GM12878 (cell line): ENCODE measurements at regions not wholly inside any gene's neighbourhood (a gene's known extent, or its start where the extent isn't known, plus 50 kb on each side); places are given as distances from the start of the nearest gene placed in this dataset.
"Not testable (repeated sequence)": the region's sequence is repeated elsewhere in the genome, so short reads cannot be mapped to it uniquely, and the experiment has no call there.

Source experiments
- ATAC-seq: fragments of 200-7000 bp; cut with Tn5 transposase; 3 replicates; pipeline ENCODE4 v1.9.1; 2020; ENCODE audit warnings: mild to moderate bottlenecking, moderate library complexity
- BruUV-seq: library from RNA; stranded (reverse); fragments of 400-500 nt; replicated peaks from 2 replicates; lab custom pipeline; 2021; lab: Mats Ljungman, UMichigan
- CTCF ChIA-PET: fragments of 300-600 bp; sonication (Branson Sonifier 250); formaldehyde crosslinking; extraction: SDS; loops from one replicate; lab custom pipeline; 2021; ENCODE audit warnings: inconsistent platforms; lab: Yijun Ruan, JAX
- POLR2A ChIA-PET: fragments of 350-600 bp; formaldehyde crosslinking; extraction: SDS; loops from one replicate; lab custom pipeline; 2021; ENCODE audit warnings: inconsistent platforms; lab: Charles Lee
- RAD21 ChIA-PET: fragments of 300-600 bp; sonication (Branson Sonifier 250); formaldehyde crosslinking; loops from one replicate; lab custom pipeline; 2023; ENCODE audit warnings: antibody characterized with exemption; ENCODE audit not compliant: unreplicated experiment; lab: Charles Lee
- SMC1A ChIA-PET: fragments of 300-600 bp; sonication (Branson Sonifier 250); formaldehyde crosslinking; loops from one replicate; lab custom pipeline; 2023; ENCODE audit not compliant: unreplicated experiment, uncharacterized antibody; lab: Charles Lee
- DNase-seq: peaks from one replicate; pipeline ENCODE4 v3.0.0-alpha.2; 2011; ENCODE audit warnings: low read depth, low spot score
- FAIRE-seq: peaks from 3 replicates; lab custom pipeline; 2011; peaks lifted over from hg19 to GRCh38; lab: Jason Lieb, UNC
- H2AFZ ChIP-seq: 2 replicates; pipeline ENCODE4 v1.6.0; 2011; ENCODE audit warnings: low read depth, low read length, control low read depth; ENCODE audit not compliant: control insufficient read depth
- H3K27ac ChIP-seq: 2 replicates; pipeline ENCODE4 v1.5.1; 2011; ENCODE audit warnings: control low read depth; ENCODE audit not compliant: control insufficient read depth, insufficient read depth
- H3K27me3 ChIP-seq, 2 experiments: replicated peaks in 1 of 2; 2 replicates each; pipeline versions ENCODE4 v1.6.0 to v1.6.1; 2011; ENCODE audit warnings: low read length in 1 of 2; ENCODE audit not compliant: control insufficient read depth in 2 of 2, insufficient read depth in 2 of 2
- H3K36me3 ChIP-seq, 2 experiments: 2 replicates each; pipeline ENCODE4 v1.5.1; 2011; ENCODE audit warnings: low read length in 1 of 2; ENCODE audit not compliant: control insufficient read depth in 2 of 2, insufficient read depth in 2 of 2
- H3K4me1 ChIP-seq: 2 replicates; pipeline ENCODE4 v1.6.1; 2011; ENCODE audit warnings: mild to moderate bottlenecking, low read length, moderate library complexity, mixed read lengths; ENCODE audit not compliant: control insufficient read depth, insufficient read depth
- H3K4me2 ChIP-seq: 2 replicates; pipeline ENCODE4 v1.6.0; 2011; ENCODE audit warnings: control low read depth; ENCODE audit not compliant: control insufficient read depth, insufficient read depth
- H3K4me3 ChIP-seq: fragments of 200-600 bp; sonication (generic); 2 replicates; pipeline ENCODE4 v1.5.1; 2016
- H3K79me2 ChIP-seq: 2 replicates; pipeline ENCODE4 v1.6.0; 2011; ENCODE audit warnings: low read length; ENCODE audit not compliant: control insufficient read depth, insufficient read depth
- H3K9ac ChIP-seq: 2 replicates; pipeline ENCODE4 v1.8.0; 2011; ENCODE audit warnings: low read length, control low read depth, mixed read lengths; ENCODE audit not compliant: control insufficient read depth, insufficient read depth
- H3K9me3 ChIP-seq: replicated peaks from 3 replicates; pipeline ENCODE4 v1.5.1; 2011; ENCODE audit warnings: mild to moderate bottlenecking, low read length; ENCODE audit not compliant: control insufficient read depth, insufficient read depth
- H4K20me1 ChIP-seq: 2 replicates; pipeline ENCODE4 v1.6.0; 2011; ENCODE audit not compliant: control insufficient read depth, insufficient read depth
- BCLAF1 ChIP-seq: fragments of 450-650 bp; IDR thresholded peaks from 2 replicates; pipeline ENCODE4 v1.6.1; 2017; ENCODE audit warnings: antibody characterized with exemption, mild to moderate bottlenecking, moderate library complexity
- HCFC1 ChIP-seq: fragments of 150-350 bp; IDR thresholded peaks from 2 replicates; pipeline ENCODE4 v1.6.1; 2014; ENCODE audit warnings: low read length
- RBBP5 ChIP-seq: fragments of 200-600 bp; sonication (generic); conservative IDR thresholded peaks from 2 replicates; pipeline ENCODE4 v1.6.1; 2016
- REST ChIP-seq: IDR thresholded peaks from 2 replicates; pipeline ENCODE4 v1.6.1; 2012; ENCODE audit warnings: mild to moderate bottlenecking, low read depth, low read length
- SMAD5 ChIP-seq: IDR thresholded peaks from 2 replicates; pipeline ENCODE4 v1.6.1; 2016; ENCODE audit warnings: antibody characterized with exemption, low read depth
- WGBS: methylation state at CpG from one replicate; pipeline ENCODE4 v1.1.6; 2016; ENCODE audit warnings: low lambda C conversion rate; ENCODE audit not compliant: insufficient replicate concordance, insufficient coverage; ENCODE audit errors: missing lambda C conversion rate; 5-methylcytosine and 5-hydroxymethylcytosine counted together
- in situ Hi-C: fragments of 300-500 bp; cut with MboI; formaldehyde crosslinking; loops from 9 replicates; pipeline ENCODE4 v1.14.3; 2018; ENCODE audit warnings: mixed read lengths
- intact Hi-C: fragments of 100-400 bp; cut with micrococcal nuclease; formaldehyde crosslinking; loops from one replicate; pipeline ENCODE4 v1.14.2; 2022; ENCODE audit not compliant: unreplicated experiment

DNA sequence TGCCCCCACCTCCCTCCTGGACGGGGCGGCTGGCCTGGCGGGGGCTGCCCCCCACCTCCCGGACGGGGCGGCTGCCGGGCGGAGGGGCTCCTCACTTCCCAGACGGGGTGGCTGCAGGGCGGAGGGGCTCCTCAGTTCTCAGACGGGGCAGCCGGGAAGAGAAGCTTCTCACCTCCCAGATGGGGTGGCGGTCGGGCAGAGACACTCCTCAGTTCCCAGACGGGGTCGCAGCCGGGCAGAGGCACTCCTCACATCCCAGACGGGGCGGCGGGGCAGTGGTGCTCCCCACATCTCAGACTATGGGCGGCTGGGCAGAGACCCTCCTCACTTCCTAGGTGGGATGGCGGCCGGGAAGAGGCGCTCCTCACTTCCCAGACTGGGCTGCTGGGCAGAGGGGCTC is 164.7 kb upstream of the ANKRD55 start:
- H3K4me1 ChIP-seq, FAIRE-seq, ATAC-seq, H3K79me2 ChIP-seq, H3K4me3 ChIP-seq, RAD21 ChIA-PET, H3K9me3 ChIP-seq, DNase-seq, H3K27me3 ChIP-seq, intact Hi-C loops, CTCF ChIA-PET, H3K4me2 ChIP-seq, H3K9ac ChIP-seq, H2AFZ ChIP-seq, in situ Hi-C loops, H3K27ac ChIP-seq, POLR2A ChIA-PET, BruUV-seq, H4K20me1 ChIP-seq, SMC1A ChIA-PET, H3K36me3 ChIP-seq: not testable (repeated sequence)
- 88% methylated on average over 13 of the region's 24 CpGs for WGBS

DNA sequence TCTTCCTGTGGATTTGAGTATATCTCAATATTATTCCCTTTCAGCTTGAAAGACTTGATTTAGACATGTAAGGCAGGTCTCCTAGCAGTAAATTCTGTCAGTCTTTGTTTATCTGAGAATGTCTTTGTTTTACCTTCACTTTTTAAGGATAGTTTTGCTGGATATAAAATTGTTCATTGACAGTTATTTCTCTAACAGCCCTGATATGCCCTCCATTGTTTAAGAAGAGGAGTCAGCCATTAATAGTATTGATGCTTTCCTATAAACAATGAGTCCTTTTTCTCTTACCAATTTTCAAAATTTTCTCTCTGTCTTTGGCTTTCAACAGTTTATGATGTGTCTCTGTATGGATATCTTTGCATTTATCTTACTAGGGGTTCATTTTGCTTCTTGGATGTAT is 163.5 kb upstream of the ANKRD55 start:
- no peak overlapping the region for H2AFZ ChIP-seq
- intact Hi-C loops (no loop called here), in situ Hi-C loops (no loop called here)
- no peak overlapping the region for H3K27ac ChIP-seq
- TF ChIP-seq SMAD5 (no peak), BCLAF1 (no peak), REST (no peak), HCFC1 (no peak), RBBP5 (no peak)
- ATAC-seq (no peak), FAIRE-seq (no peak), DNase-seq (no peak)
- POLR2A ChIA-PET = no interaction called here
- no peak overlapping the region for H3K9ac ChIP-seq
- no peaks in the 10 kb centered on the region for H3K36me3 ChIP-seq
- CTCF ChIA-PET = no interaction called here
- no peaks in the 10 kb centered on the region for H4K20me1 ChIP-seq
- H3K4me3 ChIP-seq = no peak overlapping the region
- SMC1A ChIA-PET = no interaction called here
- no peaks in the 10 kb centered on the region for H3K79me2 ChIP-seq
- H3K4me1 ChIP-seq = no peaks in the 10 kb centered on the region
- no peaks in the 10 kb centered on the region; the same call in 2 of the 3 replicates for H3K9me3 ChIP-seq
- no TSS peak for BruUV-seq
- no peaks in the 10 kb centered on the region; a peak in 1 of 4 replicates for H3K27me3 ChIP-seq
- RAD21 ChIA-PET = no interaction called here
- H3K4me2 ChIP-seq = no peak overlapping the region
